HG02798 (cell line): ENCODE measurements at regions not wholly inside any gene's neighbourhood (a gene's known extent, or its start where the extent isn't known, plus 50 kb on each side); places are given as distances from the start of the nearest gene placed in this dataset.
"Not testable (repeated sequence)": the region's sequence is repeated elsewhere in the genome, so short reads cannot be mapped to it uniquely, and the experiment has no call there.

Experiments
- ATAC-seq: cut with Tn5 transposase; IDR thresholded peaks from one replicate; pipeline ENCODE4 v1.9.1; 2021; ENCODE audit warnings: mild to moderate bottlenecking; ENCODE audit not compliant: unreplicated experiment, poor library complexity

DNA sequence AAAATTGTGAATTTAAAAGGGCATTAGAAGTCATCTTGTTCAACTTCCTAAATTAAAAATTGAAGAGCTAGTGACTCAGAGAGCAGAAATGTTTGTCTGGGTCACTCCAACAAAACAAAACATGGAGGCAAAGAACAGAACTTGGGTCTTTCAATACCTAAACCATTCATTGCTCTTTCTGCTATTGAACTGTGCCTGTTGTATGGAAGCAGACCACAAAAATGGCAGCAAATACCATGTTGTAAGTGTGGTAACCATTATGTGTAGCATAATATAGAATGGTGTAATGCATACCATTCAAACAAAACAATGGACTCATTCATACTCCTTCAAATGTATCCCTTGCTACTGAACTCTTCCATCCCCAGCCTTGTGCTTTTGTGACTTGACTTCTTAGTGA is 360.2 kb upstream of the NRG3 start:
- no peak for ATAC-seq

DNA sequence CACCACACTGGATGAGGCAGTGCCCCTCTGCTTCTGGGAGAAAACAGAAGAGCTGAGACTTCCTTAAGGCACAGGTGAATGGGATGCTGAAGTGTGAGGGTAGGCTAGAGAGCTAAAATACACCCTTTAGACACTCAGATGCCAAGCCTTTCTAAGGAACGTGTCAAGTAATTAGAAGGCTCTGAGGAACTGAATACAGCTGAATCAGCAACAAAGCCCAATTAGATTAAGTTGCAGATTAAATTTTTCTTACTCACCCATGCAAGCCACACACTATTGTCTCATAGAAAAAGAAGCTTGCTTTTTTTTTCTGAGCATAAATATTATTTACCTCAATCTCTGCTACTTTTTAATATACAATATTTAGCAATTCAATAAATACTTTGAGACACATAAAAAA is 354.3 kb upstream of the NRG3 start:
- no peak for ATAC-seq

DNA sequence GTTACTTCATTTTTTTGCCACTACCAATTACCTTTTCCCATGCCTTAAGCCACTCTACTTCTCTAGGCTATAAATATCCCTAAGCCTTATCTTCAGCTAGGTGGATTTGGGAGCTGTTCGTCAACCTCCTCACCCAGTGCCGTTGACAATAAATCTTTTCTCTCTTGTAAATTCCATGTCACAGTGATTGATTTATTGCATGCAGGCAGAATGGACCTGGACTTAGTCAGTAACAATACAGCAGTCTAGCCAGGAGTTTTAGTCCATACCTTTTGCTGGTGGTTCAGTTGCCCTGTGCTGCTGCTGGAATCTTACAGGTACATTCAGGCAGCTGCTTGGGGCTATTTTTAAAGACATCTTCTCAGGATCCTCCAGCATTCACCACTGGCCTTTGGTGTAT is 350.5 kb upstream of the NRG3 start:
- ATAC-seq: no peak

DNA sequence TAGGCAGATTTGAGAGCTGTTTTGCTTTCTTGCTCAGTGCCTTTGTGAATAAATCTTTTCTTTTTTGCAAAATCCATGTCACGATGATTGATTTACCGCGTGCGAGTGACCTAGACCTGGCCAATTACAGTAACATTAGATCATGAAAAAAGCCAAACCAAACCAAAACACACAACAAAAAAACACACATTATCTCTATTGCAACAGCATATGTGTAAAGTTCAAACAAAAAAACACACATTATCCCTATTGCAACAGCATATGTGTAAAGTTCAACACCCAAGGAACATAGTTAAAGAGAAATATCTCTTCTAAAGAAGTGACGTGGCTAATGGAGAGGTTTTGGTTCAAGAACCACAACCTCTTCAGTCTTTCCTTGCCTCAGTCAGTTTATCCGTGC is 342.6 kb upstream of the NRG3 start:
- ATAC-seq: no peak

DNA sequence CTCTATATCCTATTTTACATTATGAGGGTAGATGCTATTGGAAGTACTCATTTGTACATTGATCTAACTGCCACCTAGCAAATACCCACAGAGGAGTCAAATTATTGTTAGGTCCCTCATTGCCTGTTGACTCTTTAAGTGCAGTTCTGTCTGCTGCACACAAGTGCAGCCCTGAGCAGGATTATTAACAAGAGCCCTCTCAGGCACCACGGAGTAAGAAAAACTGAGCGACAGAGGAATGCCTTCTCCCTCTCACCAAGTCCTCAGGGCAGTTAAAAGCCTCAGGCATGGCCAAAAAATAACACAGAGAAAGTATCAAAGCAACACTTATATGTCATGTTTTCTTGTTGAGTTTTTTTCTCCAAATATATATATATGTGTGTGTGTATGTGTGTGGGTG is 340.0 kb upstream of the NRG3 start:
- ATAC-seq: no peak

DNA sequence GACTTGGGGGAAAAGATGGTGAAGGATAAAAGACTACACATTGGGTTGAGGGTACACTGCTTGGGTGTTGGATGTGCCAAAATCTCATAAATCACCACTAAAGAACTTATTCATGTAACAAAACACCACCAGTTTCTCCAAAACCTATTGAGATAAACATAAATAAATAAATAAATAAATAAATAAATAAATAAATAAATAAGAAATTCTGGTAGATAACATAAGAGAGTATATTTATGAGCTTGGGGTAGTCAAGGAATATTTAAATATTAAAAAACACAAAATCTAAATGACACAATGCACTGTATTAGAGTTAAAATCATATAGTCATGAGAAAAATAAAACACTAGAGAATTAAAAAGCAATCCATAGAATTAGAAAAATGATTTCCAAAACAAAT is 333.5 kb upstream of the NRG3 start:
- ATAC-seq: no peak

DNA sequence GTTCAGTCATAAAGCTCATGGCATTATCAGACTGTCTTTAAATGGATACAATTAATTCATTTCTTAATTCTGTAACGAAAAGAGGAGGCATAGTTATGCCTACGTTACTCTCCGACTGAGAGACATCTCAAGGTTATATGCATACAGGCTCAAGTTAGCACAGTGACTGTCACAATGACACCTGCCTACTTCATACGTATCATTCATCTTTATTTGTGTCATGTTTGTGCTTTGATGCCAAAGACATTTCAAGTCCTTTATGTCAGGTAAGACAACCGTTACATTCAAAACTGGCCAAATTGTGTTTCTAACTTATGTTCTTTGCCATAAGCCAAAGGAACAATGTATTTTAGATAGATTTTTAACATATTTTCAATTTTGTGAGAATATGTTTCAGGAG is 328.8 kb upstream of the NRG3 start:
- no peak for ATAC-seq

DNA sequence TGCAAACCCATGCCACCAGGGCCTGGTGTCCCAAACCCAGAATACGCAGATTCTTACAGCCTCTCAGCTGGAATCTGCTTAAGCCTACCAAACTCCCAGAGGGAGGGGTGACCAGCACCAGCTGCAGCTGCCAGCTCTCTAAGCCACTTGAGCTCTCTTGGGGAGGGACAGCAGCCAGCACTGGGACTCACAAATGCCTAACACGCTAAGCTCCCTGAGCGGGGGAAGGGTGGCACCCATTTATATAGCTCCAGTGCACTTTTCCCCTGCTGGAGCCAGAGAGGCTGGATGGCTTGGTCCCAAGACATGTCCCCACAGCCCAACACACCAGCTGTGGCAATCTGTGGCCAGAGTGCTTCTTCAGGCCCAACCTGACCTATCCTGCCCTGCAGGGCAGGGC is 326.8 kb upstream of the NRG3 start:
- ATAC-seq: no peak

DNA sequence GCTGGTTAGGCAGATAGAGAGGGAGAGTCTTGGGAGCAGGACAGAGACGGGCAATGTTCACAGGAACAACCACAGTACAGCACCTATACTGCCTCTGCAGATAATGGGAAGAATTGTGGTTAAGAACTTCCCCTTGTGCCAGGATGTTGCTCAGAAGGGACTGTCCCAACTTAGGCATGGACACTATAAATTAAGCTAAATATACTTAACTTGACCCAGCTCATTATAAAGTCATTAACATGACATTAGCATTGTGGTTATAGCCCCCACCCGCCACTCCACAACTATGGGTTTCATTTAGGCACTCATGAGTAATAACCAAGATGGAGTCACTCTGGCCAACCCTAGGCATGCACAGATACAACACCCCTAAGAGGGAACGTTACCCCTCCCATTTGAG is 310.9 kb upstream of the NRG3 start:
- no peak for ATAC-seq

DNA sequence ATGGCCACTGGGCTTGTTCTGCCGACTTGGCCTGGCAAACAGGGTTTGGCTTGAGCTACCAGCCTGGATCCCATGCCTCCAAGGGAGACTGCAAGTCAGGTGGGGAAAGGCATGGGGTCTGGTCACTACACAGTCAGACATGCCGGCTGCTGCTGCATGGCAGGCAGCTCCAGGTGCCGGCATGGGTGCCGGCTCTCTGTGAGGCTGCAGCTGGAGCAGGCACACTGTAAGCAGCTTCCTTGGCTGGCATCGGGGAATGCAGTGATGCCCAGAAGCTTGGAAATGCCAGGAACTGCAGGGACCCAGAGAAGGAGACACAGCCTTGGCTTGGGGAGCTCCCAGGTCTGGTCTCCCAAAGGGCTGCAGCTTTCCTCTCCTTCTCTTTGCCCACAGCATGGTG is 305.5 kb upstream of the NRG3 start:
- no peak for ATAC-seq

DNA sequence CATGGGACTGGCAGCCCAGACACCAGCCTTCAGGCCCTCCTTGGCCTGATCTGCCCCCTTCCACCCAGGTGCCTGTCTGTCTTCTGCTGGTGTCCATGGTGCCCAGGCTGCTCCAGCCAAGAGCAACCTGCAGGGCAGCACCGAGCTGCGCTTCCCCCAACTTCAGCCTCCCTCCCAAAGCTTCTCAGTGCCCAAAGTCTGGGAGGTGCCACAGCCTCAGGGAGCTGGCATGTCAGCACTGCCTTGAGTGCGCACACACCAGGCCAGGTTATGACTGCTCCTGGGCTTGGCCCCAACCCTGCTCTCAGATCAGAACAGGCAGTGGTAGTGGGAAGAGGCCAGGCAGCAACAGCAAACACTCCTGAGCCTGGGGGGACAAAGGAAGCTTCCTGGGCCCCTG is 304.6 kb upstream of the NRG3 start:
- ATAC-seq: no peak

DNA sequence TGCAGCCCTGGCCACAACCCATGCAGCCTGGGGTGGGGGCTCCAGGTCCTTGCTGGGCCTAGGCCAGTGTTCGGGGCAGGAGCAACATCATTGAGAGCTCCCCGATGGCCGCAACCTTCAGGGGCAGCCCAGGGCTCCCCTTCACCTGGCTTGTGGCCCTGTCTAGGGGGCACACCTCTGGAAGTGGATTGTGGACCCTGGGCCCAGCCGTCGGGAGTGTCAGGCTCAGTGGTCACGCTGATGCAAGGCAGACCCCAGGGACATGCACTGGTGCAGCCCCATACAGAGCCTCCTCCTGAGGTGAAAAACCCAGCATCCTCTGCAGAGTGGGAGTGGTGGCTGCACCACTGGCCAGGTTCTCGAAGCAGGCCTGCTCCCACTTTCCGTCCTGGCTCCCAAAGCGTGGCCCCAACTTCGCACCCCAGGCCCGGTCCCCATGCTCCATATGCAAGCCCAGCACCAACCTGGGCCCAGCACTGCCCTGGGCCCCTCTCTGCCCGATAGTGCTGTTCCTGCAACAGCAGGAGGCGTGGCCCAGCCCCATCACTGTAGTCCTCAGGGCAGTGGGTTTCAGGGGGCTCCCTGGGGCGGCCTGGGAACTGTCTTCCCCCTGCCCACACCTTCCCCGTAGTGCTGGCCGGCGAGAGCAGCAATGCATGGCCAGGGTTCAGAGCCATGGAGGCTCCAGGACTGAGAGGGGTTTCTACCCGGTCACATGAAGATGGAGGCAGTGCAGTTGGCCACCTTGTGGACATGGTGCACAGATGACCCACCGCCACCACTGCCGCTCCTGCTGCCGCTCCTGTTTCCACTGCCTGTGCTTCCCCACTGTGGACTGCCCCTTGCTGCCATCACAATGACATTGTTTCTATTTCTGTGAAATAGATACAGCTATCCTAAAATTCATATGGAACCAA is 303.9 kb upstream of the NRG3 start:
- no peak for ATAC-seq

DNA sequence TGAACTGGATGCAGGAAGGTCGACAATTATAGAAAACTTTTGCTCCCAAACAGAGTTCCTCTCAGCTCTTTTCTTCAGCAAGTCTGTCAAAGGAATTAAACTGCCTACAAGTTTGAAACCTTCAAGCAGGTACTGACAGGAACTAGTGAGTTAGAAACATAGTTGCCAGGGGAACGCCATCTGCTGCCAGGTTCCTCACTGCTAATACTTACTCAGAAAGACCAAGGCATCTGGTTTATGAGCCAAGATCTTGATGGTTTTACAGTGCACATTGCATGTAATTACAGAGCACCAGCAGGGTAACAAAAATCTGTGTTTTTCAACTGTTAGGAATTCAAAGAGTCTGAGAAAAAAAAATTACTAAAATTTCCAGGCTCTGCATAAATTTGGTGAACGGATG is 300.0 kb upstream of the NRG3 start:
- no peak for ATAC-seq

DNA sequence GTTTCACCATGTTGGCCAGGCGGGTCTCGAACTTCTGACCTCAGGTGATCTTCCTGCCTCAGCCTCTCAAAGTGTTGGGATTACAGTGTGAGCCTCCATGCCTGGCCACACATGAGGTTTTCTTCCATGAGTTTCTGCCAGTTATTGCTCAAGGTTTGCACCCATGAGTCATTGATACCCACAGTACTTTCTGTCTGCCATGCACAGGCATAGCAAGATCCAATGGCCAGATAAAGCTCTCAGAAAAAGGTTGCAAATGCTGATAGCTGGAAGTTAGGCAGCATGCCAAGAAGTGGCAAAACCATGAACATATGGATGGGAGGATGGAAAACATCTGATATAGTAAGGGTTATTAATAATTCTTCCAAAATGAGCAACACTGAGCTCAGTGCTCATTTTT is 298.7 kb upstream of the NRG3 start:
- no peak for ATAC-seq

DNA sequence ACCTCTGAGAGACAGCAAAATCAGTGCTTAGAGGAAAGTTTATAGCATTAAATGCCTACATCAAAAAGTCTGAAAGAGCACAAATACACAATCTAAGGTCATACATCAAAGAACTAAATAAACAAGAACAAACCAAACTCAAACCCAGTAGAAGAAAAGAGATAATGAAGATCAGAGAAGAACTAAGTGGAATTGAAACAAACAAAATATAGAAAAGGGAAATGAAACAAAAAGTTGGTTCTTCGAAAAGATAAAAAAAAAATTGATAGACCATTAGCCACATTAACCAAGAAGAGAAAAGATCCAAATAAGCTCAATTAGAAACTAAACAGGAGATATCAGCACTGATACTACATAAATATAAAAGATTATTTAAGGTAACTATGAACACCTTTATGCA is 280.0 kb upstream of the NRG3 start:
- no peak for ATAC-seq

DNA sequence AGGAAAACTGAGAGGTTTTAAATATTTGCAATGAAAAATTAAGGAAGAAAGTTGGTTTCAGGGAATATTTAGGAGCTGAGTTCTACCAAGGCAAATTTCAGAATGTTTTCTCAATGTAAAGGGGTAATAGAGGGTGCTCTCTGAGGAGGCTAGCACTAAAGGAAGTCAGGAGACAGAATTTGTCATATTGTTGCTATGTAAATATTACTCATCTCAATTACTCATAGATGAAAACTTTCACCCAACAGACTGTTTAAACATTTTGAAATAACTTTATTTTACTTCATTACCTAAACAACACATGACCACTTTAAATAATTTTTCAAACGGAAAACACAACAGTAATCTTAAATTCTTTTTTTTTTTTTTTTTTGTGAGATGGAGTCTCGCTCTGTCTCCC is 274.8 kb upstream of the NRG3 start:
- ATAC-seq: no peak

DNA sequence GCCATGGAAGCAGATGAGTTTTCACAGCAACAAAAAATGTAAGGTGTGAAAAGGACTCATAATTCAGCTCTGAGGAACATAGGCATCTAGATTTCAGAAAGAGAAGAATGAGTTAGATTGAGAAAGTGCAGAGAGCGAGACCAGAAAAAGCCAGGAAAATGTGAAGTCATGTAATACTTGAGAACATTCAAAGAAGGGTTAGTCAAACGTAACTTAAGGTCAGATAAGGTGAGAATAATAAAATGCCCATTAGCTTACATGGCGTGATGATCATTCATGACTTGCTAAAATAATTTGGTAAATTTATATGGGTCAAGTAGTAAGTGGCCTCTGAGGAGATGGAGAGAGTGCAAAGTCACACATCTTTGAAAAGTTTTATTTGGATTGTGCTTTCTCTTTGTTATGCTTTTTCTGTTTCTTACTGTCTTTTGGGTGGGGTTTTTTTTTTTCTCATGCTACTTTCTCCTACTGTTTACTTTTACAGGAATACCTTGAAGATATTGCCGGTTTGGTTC is 271.8 kb upstream of the NRG3 start:
- ATAC-seq: no peak

DNA sequence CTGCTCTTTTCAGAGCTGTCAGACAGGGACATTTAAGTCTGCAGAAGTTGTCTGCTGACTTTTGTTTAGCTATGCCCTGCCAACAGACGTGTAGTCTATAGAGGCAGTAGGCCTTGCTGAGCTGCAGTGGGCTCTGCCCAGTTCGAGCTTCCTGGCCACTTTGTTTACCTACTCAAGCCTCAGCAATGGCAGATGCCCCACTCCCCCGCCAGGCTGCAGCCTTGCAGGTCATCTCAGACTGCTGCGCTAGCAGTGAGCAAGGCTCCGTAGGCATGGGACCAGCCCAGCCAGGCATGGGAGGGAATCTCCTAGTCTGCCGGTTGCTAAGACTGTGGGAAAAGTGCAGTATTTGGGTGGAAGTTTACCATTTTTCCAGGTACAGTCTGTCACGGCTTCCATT is 230.5 kb upstream of the NRG3 start:
- ATAC-seq: not testable (repeated sequence)

DNA sequence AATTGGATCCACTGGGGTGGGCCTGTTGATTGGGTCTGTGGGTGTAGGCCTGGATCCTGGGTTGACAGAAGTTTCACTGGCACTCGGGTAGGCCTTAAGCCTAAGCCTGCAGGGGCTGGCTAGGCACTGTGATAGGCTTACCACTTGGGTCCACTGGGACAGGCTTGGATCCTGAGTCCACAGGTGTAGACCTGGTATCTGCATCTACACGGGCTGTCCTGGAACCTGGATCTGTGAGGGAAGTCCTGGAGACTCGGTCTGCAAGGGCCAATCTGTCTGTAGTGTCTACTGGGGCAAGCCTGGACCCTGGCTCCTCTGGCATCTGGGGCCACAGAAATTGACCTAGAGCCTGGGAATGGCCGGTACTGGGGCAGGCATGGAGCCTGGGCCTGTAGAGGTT is 219.0 kb upstream of the NRG3 start:
- no peak for ATAC-seq

DNA sequence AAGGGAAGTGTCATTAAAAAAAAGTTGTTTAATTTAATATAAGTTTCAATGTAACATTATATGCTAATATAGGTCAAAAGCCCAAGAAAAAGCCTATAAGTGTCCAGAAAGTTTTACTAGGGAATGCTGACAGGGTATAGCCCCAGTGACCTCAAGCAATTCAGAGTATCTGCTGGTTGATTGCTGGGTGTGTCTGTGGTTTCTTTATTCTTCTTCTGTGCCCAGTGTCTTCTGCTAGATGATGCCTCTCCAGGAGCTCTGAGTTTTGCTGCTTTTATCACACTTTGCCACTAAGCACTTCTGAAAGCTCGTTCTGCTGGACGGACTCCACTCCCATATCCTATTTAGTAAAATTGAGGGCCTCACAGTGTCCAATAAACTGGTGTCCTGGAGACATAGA is 212.2 kb upstream of the NRG3 start:
- no peak for ATAC-seq

DNA sequence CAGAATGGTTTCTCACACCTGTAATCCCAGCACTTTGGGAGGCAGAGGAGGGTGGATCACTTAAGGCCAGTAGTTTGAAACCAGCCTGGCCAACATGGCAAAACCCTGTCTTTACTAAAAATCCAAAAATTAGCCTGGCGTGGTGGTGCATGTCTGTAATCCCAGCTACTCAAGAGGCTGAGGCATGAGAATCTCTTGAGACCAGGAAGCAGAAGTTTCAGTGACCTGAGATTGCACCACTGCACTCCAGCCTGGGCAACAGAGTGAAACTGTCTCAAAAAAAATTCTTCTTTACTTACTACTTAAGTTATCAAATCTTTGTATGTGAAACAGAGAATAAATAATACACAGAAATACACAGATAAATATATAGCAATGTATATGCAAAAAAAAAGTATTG is 210.2 kb upstream of the NRG3 start:
- not testable (repeated sequence) for ATAC-seq

DNA sequence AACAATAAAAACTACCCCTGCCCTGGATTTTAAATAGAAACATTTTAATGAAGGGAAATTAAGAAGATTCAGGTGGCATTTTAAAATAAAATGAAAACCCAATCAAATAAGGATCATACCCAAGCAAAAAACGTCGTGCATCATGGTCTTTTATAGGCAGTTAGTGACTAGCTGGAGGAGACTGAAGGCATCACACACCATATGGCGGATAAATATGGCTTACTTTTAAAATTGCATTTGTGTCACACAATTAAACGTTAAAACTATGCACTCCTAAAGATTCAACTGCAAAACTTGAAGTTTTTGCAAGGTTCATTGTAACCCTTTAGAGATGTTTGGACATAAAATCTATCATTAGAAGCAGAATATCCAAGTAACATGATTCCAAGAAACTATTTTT is 200.1 kb upstream of the NRG3 start:
- no peak for ATAC-seq
